Activated B cell treated with CpG ODN at 0.5 μM for 24 hours (primary cell): ENCODE measurements at regions not wholly inside any gene's neighbourhood (a gene's known extent, or its start where the extent isn't known, plus 50 kb on each side); places are given as distances from the start of the nearest gene placed in this dataset.
"Not testable (repeated sequence)": the region's sequence is repeated elsewhere in the genome, so short reads cannot be mapped to it uniquely, and the experiment has no call there.

Experiments
- ATAC-seq: fragments of 200-7000 bp; cut with Tn5 transposase; one replicate; pipeline ENCODE4 v1.10.0; 2021; ENCODE audit warnings: low read depth, mild to moderate bottlenecking, moderate library complexity
- CTCF ChIA-PET: fragments of 350-600 bp; sonication (Branson Sonifier 250); formaldehyde crosslinking; loops from one replicate; lab custom pipeline; 2021; ENCODE audit warnings: antibody characterized with exemption; lab: Charles Lee
- POLR2A ChIA-PET: fragments of 350-600 bp; sonication (Branson Sonifier 250); formaldehyde crosslinking; loops from one replicate; lab custom pipeline; 2021; ENCODE audit warnings: antibody characterized with exemption; lab: Charles Lee
- DNase-seq: peaks from one replicate; pipeline ENCODE4 v3.0.0; 2022
- H3K27ac Mint-ChIP-seq: one replicate; pipeline ENCODE4 v1.8.0; 2020; ENCODE audit warnings: mixed read lengths
- H3K27me3 Mint-ChIP-seq: one replicate; pipeline ENCODE4 v1.8.0; 2021; ENCODE audit warnings: mixed read lengths
- H3K36me3 Mint-ChIP-seq: one replicate; pipeline ENCODE4 v1.8.0; 2021; ENCODE audit warnings: low read depth, mixed read lengths
- H3K4me1 Mint-ChIP-seq: one replicate; pipeline ENCODE4 v1.8.0; 2021; ENCODE audit warnings: mixed read lengths
- H3K4me3 Mint-ChIP-seq: one replicate; pipeline ENCODE4 v1.8.0; 2020; ENCODE audit warnings: mild to moderate bottlenecking, mixed read lengths
- H3K9me3 Mint-ChIP-seq: one replicate; pipeline ENCODE4 v1.8.0; 2020; ENCODE audit warnings: mixed read lengths
- intact Hi-C: fragments of 100-400 bp; cut with micrococcal nuclease; formaldehyde crosslinking; loops from one replicate; pipeline ENCODE4 v1.15.1; 2024
- TF ChIP-seq, protein P1 (sequence below): fragments of 200-600 bp; IDR thresholded peaks from one replicate; pipeline ENCODE4 v1.8.0; 2022; ENCODE audit warnings: antibody characterized with exemption, mild to moderate bottlenecking

GRCh38 chr1:87403061-87403820 is 74.6 kb downstream of the LMO4 start:
- no peaks in the 10 kb centered on the region for H3K27me3 Mint-ChIP-seq
- DNase-seq (no peak), ATAC-seq (no peak)
- ChIA-PET CTCF (no interaction called here), POLR2A (no interaction called here)
- H3K27ac Mint-ChIP-seq: no peak overlapping the region
- H3K9me3 Mint-ChIP-seq: no peaks in the 10 kb centered on the region
- TF ChIP-seq, protein P1, sequence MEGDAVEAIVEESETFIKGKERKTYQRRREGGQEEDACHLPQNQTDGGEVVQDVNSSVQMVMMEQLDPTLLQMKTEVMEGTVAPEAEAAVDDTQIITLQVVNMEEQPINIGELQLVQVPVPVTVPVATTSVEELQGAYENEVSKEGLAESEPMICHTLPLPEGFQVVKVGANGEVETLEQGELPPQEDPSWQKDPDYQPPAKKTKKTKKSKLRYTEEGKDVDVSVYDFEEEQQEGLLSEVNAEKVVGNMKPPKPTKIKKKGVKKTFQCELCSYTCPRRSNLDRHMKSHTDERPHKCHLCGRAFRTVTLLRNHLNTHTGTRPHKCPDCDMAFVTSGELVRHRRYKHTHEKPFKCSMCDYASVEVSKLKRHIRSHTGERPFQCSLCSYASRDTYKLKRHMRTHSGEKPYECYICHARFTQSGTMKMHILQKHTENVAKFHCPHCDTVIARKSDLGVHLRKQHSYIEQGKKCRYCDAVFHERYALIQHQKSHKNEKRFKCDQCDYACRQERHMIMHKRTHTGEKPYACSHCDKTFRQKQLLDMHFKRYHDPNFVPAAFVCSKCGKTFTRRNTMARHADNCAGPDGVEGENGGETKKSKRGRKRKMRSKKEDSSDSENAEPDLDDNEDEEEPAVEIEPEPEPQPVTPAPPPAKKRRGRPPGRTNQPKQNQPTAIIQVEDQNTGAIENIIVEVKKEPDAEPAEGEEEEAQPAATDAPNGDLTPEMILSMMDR: no peak
- peaks cover 14% of the 10 kb centered on the region for H3K4me1 Mint-ChIP-seq
- no peak overlapping the region for H3K4me3 Mint-ChIP-seq
- H3K36me3 Mint-ChIP-seq: no peaks in the 10 kb centered on the region
- intact Hi-C loops: no loop called here

GRCh38 chr1:87404296-87404695 is 75.6 kb downstream of the LMO4 start:
- Mint-ChIP-seq H3K36me3 (no peaks in the 10 kb centered on the region), H3K27me3 (no peaks in the 10 kb centered on the region), H3K9me3 (no peaks in the 10 kb centered on the region), H3K4me3 (no peak overlapping the region), H3K27ac (no peak overlapping the region), H3K4me1 (peaks cover 14% of the 10 kb centered on the region)
- CTCF ChIA-PET: no interaction called here
- intact Hi-C loops: no loop called here
- DNase-seq (no peak), ATAC-seq (no peak)
- TF ChIP-seq, protein P1: no peak
- POLR2A ChIA-PET: no interaction called here

GRCh38 chr1:87408665-87409248 is 80.1 kb downstream of the LMO4 start:
- H3K4me1 Mint-ChIP-seq: peaks cover 4% of the 10 kb centered on the region
- intact Hi-C loops: no loop called here
- TF ChIP-seq, protein P1: no peak
- no peak for ATAC-seq
- no peaks in the 10 kb centered on the region for H3K27me3 Mint-ChIP-seq
- DNase-seq: no peak
- CTCF ChIA-PET: no interaction called here
- H3K36me3 Mint-ChIP-seq: no peaks in the 10 kb centered on the region
- no peaks in the 10 kb centered on the region for H3K9me3 Mint-ChIP-seq
- no peak overlapping the region for H3K4me3 Mint-ChIP-seq
- POLR2A ChIA-PET: no interaction called here
- no peak overlapping the region for H3K27ac Mint-ChIP-seq

- H3K9me3 Mint-ChIP-seq: peaks cover 6% of the 10 kb centered on the region
- POLR2A ChIA-PET: no interaction called here
- no peak overlapping the region for H3K27ac Mint-ChIP-seq
- CTCF ChIA-PET: no interaction called here
- no peaks in the 10 kb centered on the region for H3K27me3 Mint-ChIP-seq
- no peak overlapping the region for H3K4me3 Mint-ChIP-seq
- TF ChIP-seq, protein P1: no peak
- ATAC-seq (no peak), DNase-seq (no peak)
- H3K36me3 Mint-ChIP-seq: no peaks in the 10 kb centered on the region
- peaks cover 4% of the 10 kb centered on the region for H3K4me1 Mint-ChIP-seq
- intact Hi-C loops: no loop called here
Observed at GRCh38 chr1:87410776-87411480, 82.2 kb downstream of the LMO4 start.

- intact Hi-C loops, H3K27ac Mint-ChIP-seq, ATAC-seq, POLR2A ChIA-PET, CTCF ChIA-PET, H3K27me3 Mint-ChIP-seq, H3K36me3 Mint-ChIP-seq, H3K4me1 Mint-ChIP-seq, DNase-seq, H3K9me3 Mint-ChIP-seq, H3K4me3 Mint-ChIP-seq: not testable (repeated sequence)
Observed at GRCh38 chr1:87413846-87414245, 85.2 kb downstream of the LMO4 start.
